A549 (cell line): ENCODE measurements at regions not wholly inside any gene's neighbourhood (a gene's known extent, or its start where the extent isn't known, plus 50 kb on each side); places are given as distances from the start of the nearest gene placed in this dataset.

ENCODE experiments used
- CHD4 ChIP-seq: fragments of 200-600 bp; sonication (generic); IDR thresholded peaks from 2 replicates; pipeline ENCODE4 v1.6.1; 2016; ENCODE audit warnings: antibody characterized with exemption, mild to moderate bottlenecking, borderline replicate concordance
- FOSL2 ChIP-seq, 2 experiments: fragments of 450-650 bp in 1 of 2; fragments of >200 bp in 1 of 2; sonication (Bioruptor Twin) in 1 of 2; formaldehyde crosslinking; IDR thresholded peaks; 2 replicates each; pipeline versions ENCODE4 v1.5.0 to v1.6.1; 2016 to 2020; ENCODE audit warnings: mild to moderate bottlenecking in 1 of 2, moderate library complexity in 1 of 2
- HDAC2 ChIP-seq: fragments of 200-600 bp; sonication (generic); IDR thresholded peaks from 2 replicates; pipeline ENCODE4 v1.6.1; 2016
- NFE2L2 ChIP-seq: fragments of 150-350 bp; conservative IDR thresholded peaks from 2 replicates; pipeline ENCODE4 v1.6.1; 2014; ENCODE audit warnings: low read length
- NPAS2 ChIP-seq: fragments of 250-450 bp; sonication (Bioruptor Pico); IDR thresholded peaks from 2 replicates; pipeline ENCODE4 v1.8.0; 2022; ENCODE audit warnings: mild to moderate bottlenecking, moderate library complexity, borderline replicate concordance
- RAD21 ChIP-seq, 2 experiments: fragments of >200 bp in 1 of 2; sonication (Bioruptor Twin) in 1 of 2; formaldehyde crosslinking in 1 of 2; IDR thresholded peaks in 1 of 2; conservative IDR thresholded peaks in 1 of 2; 2 replicates in 1 of 2; 3 replicates in 1 of 2; pipeline ENCODE4 v1.6.1; 2012 to 2018; ENCODE audit warnings: inconsistent platforms in 1 of 2
- TP53 ChIP-seq: fragments of 250-450 bp; sonication (Bioruptor Pico); IDR thresholded peaks from 2 replicates; pipeline ENCODE4 v1.5.0; 2021; ENCODE audit warnings: mild to moderate bottlenecking, moderate library complexity
- TF ChIP-seq, protein P1 (sequence below): fragments of >200 bp; sonication (Bioruptor Twin); formaldehyde crosslinking; IDR thresholded peaks from 3 replicates; pipeline ENCODE4 v1.5.1; 2016

DNA sequence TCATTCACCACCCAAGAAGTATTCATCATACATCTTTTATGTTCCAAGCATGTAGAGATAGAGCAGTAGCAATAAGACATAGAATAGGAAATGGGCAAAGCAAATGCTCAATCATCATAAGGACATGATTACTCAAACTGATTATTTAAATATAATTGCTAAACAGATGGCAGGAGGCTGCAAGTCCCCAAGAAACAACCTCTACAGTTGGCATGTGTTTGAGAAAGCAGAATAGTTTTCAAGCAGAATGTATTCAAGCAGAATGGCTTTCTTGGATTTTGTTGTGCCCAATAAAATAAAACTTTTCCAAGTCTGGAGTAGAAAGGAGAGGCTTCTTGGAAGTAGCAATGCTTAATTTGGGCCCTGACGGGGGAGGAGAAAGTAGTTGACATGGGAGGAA, 86.5 kb upstream of the SYN3 start:
- TF ChIP-seq HDAC2 (no peak), RAD21 (conservative IDR thresholded peaks at IDR 0.05 in 1 of 2, IDR thresholded peaks at IDR 0.05 in 1 of 2) (no peak), NFE2L2 (no peak), FOSL2 (IDR thresholded peaks at IDR 0.05) (no peak), FOSL2 (CRISPR knock-in tag; IDR thresholded peaks at IDR 0.05) (no peak), NPAS2 (CRISPR knock-in tag) (no peak), CHD4 (no peak), TP53 (CRISPR knock-in tag) (no peak)
- TF ChIP-seq, protein P1, sequence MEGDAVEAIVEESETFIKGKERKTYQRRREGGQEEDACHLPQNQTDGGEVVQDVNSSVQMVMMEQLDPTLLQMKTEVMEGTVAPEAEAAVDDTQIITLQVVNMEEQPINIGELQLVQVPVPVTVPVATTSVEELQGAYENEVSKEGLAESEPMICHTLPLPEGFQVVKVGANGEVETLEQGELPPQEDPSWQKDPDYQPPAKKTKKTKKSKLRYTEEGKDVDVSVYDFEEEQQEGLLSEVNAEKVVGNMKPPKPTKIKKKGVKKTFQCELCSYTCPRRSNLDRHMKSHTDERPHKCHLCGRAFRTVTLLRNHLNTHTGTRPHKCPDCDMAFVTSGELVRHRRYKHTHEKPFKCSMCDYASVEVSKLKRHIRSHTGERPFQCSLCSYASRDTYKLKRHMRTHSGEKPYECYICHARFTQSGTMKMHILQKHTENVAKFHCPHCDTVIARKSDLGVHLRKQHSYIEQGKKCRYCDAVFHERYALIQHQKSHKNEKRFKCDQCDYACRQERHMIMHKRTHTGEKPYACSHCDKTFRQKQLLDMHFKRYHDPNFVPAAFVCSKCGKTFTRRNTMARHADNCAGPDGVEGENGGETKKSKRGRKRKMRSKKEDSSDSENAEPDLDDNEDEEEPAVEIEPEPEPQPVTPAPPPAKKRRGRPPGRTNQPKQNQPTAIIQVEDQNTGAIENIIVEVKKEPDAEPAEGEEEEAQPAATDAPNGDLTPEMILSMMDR: no peak
